Stomach (tissue), 8 donors: ENCODE measurements at regions not wholly inside any gene's neighbourhood (a gene's known extent, or its start where the extent isn't known, plus 50 kb on each side); places are given as distances from the start of the nearest gene placed in this dataset.

Experiments used
- DNase-seq, 2 donors: peaks; one replicate each; pipeline versions ENCODE4 v3.0.0 to v3.0.0-alpha.2; 2013 to 2019
- H3K27ac ChIP-seq, 5 donors: fragments of 200-600 bp in 4 of 5; sonication (generic) in 4 of 5; one replicate each; pipeline ENCODE4 v1.5.1; 2013 to 2019; ENCODE audit warnings: mild to moderate bottlenecking in 1 of 5, moderate library complexity in 1 of 5
- H3K27me3 ChIP-seq, 3 donors: fragments of 200-600 bp; sonication (generic); one replicate each; pipeline ENCODE4 v1.5.1; 2017 to 2019; ENCODE audit warnings: mixed run types in 1 of 3
- H3K36me3 ChIP-seq, 4 donors: fragments of 200-600 bp; sonication (generic); 1 replicate in 3 of 4; 2 replicates in 1 of 4; pipeline ENCODE4 v1.5.1; 2016 to 2019
- H3K4me1 ChIP-seq, 4 donors: fragments of 200-600 bp; sonication (generic); one replicate each; pipeline ENCODE4 v1.5.1; 2016 to 2019
- H3K4me3 ChIP-seq, 4 donors: fragments of 200-600 bp; sonication (generic) in 3 of 4; one replicate each; pipeline ENCODE4 v1.5.1; 2016 to 2019; ENCODE audit warnings: mild to moderate bottlenecking in 1 of 4
- H3K9me3 ChIP-seq, 4 donors: fragments of 200-600 bp; sonication (generic); one replicate each; pipeline ENCODE4 v1.5.1; 2016 to 2019
- EP300 ChIP-seq: sonication (generic); formaldehyde crosslinking; IDR thresholded peaks from one replicate; pipeline ENCODE4 v1.6.1; 2017; ENCODE audit warnings: antibody characterized with exemption
- POLR2A ChIP-seq, 4 donors: fragments of 450-650 bp; IDR thresholded peaks; one replicate each; pipeline ENCODE4 v1.6.1; 2016; ENCODE audit warnings: antibody characterized with exemption in 4 of 4, control low read depth in 2 of 4, mild to moderate bottlenecking in 1 of 4, moderate library complexity in 1 of 4
- POLR2AphosphoS5 ChIP-seq, 3 donors: sonication (generic); formaldehyde crosslinking; IDR thresholded peaks; one replicate each; pipeline ENCODE4 v1.6.1; 2016; ENCODE audit warnings: antibody characterized with exemption in 3 of 3
- WGBS, 5 donors: extraction: QIAGEN DNeasy Blood & Tissue Kit in 3 of 5; methylation state at CpG; one replicate each; pipeline versions ENCODE4 v1.1.5 to v1.1.7; 2013 to 2018; 5-methylcytosine and 5-hydroxymethylcytosine counted together
- intact Hi-C: fragments of 100-400 bp; cut with DNase I; formaldehyde crosslinking; loops from one replicate; pipeline ENCODE4 v1.15.1; 2023; ENCODE audit warnings: low total_unique reads
- TF ChIP-seq, protein P1 (sequence below), 7 experiments: fragments of 450-650 bp in 4 of 7; fragments of 200-600 bp in 3 of 7; sonication (generic) in 3 of 7; IDR thresholded peaks; one replicate each; pipeline ENCODE4 v1.5.1; 2016 to 2019; ENCODE audit warnings: antibody characterized with exemption in 7 of 7, control low read depth in 2 of 7, mild to moderate bottlenecking in 1 of 7
- donor health status: healthy with polysubstance abuse.
- donor health status: Bipolar disorder and iron deficiency.
- donor health status: healthy.

DNA sequence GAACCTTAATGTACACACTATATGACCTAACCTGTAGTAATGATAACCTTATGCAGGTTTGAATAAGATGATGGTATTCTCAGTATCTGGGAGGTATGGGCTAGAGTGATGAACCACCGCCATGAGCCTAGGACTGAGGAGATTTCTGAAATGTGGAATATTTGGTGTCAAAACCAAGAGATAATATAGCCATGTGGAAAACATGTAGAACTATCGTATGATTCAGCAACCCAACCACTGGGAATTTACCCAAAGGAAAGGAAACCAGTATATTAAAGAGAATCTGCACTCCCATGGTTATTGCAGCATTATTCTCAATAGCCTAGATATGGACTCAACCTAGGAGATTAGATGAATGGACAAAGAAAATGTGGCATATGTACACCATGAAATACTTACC is 271.7 kb upstream of the BTG1 start:
- no peak for DNase-seq
- 95 to 99% (median 98%) methylated on average over 2 of the region's 2 CpGs for WGBS, 5 donors
- H3K36me3 ChIP-seq = no peaks in the 10 kb centered on the region
- no peak overlapping the region for H3K27ac ChIP-seq
- intact Hi-C loops = no loop called here
- no peaks in the 10 kb centered on the region for H3K27me3 ChIP-seq
- TF ChIP-seq POLR2AphosphoS5 (IDR thresholded peaks at IDR 0.05) (no peak), POLR2A (IDR thresholded peaks at IDR 0.05) (no peak), EP300 (no peak)
- TF ChIP-seq, protein P1, sequence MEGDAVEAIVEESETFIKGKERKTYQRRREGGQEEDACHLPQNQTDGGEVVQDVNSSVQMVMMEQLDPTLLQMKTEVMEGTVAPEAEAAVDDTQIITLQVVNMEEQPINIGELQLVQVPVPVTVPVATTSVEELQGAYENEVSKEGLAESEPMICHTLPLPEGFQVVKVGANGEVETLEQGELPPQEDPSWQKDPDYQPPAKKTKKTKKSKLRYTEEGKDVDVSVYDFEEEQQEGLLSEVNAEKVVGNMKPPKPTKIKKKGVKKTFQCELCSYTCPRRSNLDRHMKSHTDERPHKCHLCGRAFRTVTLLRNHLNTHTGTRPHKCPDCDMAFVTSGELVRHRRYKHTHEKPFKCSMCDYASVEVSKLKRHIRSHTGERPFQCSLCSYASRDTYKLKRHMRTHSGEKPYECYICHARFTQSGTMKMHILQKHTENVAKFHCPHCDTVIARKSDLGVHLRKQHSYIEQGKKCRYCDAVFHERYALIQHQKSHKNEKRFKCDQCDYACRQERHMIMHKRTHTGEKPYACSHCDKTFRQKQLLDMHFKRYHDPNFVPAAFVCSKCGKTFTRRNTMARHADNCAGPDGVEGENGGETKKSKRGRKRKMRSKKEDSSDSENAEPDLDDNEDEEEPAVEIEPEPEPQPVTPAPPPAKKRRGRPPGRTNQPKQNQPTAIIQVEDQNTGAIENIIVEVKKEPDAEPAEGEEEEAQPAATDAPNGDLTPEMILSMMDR (IDR thresholded peaks at IDR 0.05) = no peak
- H3K4me1 ChIP-seq = peaks cover 0 to 8% (median 2%) of the 10 kb centered on the region in 4 donors
- no peak overlapping the region for H3K4me3 ChIP-seq
- H3K9me3 ChIP-seq = no peaks in the 10 kb centered on the region

DNA sequence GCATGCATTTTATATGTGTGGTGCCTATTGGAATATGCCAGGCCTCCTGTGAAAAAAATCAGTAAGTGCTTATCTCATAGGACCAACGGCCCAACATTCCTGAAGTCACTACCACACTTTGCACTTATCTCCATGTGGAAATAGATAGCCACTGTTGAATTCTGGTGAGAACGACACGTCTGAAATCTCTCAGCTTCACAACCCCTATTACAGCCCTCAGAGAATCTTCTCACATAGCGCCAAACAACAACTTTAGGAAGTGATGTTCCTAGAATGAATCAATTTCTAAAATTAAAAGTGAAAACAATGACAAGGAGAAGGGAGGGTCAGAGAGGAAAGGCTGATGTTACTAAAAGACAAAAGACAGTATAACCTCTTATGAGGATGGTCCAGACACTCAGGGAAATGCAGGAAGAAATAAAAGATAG is 270.8 kb upstream of the BTG1 start:
- WGBS, 5 donors = 43 to 62% (median 51%) methylated on average over 4 of the region's 4 CpGs
- H3K4me3 ChIP-seq = no peak overlapping the region
- no peaks in the 10 kb centered on the region for H3K9me3 ChIP-seq
- H3K36me3 ChIP-seq = no peaks in the 10 kb centered on the region
- TF ChIP-seq POLR2A (IDR thresholded peaks at IDR 0.05) = no peak
- no peak for TF ChIP-seq EP300
- TF ChIP-seq, protein P1 (IDR thresholded peaks at IDR 0.05) = no peak
- no peak for TF ChIP-seq POLR2AphosphoS5 (IDR thresholded peaks at IDR 0.05)
- H3K4me1 ChIP-seq = peaks cover 0 to 5% (median 2%) of the 10 kb centered on the region in 4 donors
- intact Hi-C loops = no loop called here
- no peaks in the 10 kb centered on the region for H3K27me3 ChIP-seq
- DNase-seq = no peak
- H3K27ac ChIP-seq = no peak overlapping the region

DNA sequence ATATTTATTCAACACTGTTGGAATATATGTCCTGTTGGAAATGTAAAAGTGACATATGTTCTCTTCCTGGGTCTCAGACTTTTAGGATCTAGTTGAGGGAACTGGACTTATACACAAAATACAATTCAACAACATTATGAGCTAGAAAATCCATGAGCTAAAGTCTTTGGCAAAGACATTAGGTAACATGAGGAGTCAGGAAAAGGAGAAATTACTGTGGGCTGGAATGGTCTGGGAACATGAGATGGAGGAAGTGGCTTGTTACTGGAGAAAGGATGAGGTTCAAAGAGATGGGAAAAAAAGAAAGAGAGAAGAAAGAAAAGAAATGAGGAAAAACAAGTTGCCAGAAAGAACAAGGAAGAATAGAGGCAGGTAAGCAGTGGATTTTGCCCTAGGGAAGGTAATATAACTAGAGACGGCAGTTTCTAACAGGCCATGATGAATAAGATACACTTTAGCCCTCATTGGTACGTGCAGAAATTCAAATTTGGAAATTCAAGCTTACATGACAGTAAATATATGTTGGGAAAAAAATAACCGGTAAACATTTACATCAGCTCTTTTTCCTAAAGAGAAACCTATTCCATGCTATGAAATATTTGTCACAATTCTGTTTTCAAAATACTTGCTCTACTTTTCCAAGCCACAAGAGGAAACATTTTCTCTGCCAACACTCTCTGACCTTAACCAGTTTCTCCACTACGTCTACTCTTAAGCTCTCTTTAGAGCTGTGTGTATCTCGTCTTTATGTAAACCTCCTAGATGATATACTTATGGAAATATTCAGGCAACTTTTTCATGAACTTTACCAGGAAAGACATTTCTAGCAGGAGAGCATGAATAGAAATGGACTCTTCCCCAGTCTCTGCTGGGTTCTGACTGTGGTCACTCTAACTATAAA is 268.8 kb upstream of the BTG1 start:
- Histone ChIP-seq H3K27ac (no peak overlapping the region), H3K4me3 (no peak overlapping the region), H3K9me3 (no peaks in the 10 kb centered on the region), H3K27me3 (no peaks in the 10 kb centered on the region), H3K4me1 (peaks cover 0 to 4% (median 0%) of the 10 kb centered on the region in 4 donors), H3K36me3 (no peaks in the 10 kb centered on the region)
- TF ChIP-seq POLR2AphosphoS5 (IDR thresholded peaks at IDR 0.05) (no peak), EP300 (no peak), POLR2A (IDR thresholded peaks at IDR 0.05) (no peak)
- TF ChIP-seq, protein P1 (IDR thresholded peaks at IDR 0.05) = no peak
- 59 to 63% (median 62%) methylated on average over 5 of the region's 5 CpGs for WGBS, 5 donors
- intact Hi-C loops = no loop called here
- peak in 1 of 2 donors; percentile 26 for DNase-seq

DNA sequence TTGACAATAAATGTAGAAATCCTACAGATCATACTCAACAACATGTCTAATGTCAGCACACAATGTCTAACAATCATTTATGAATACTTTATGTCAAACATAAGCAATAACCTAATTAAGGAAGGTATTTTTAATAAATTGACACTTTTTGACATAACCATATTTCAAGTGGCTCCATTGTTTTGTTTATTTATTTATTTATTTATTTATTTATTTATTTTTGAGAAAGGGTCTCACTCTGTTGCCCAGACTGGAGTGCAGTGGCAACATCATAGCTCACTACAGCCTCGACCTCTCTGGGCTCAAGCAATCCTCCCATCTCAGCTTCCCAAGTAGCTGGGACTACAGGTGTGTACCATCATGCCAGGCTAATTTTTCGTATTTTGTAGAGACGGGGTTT is 267.6 kb upstream of the BTG1 start:
- TF ChIP-seq, protein P1 (IDR thresholded peaks at IDR 0.05) = no peak
- TF ChIP-seq POLR2A (IDR thresholded peaks at IDR 0.05) (no peak), POLR2AphosphoS5 (IDR thresholded peaks at IDR 0.05) (no peak), EP300 (no peak)
- Histone ChIP-seq H3K27me3 (no peaks in the 10 kb centered on the region), H3K4me1 (peaks cover 0 to 4% (median 0%) of the 10 kb centered on the region in 4 donors), H3K36me3 (no peaks in the 10 kb centered on the region), H3K4me3 (no peak overlapping the region), H3K9me3 (no peaks in the 10 kb centered on the region), H3K27ac (no peak overlapping the region)
- intact Hi-C loops = no loop called here
- 85 to 100% (median 97%) methylated on average over 3 of the region's 3 CpGs for WGBS, 5 donors
- no peak for DNase-seq
